G401 (cell line): ENCODE measurements at regions not wholly inside any gene's neighbourhood (a gene's known extent, or its start where the extent isn't known, plus 50 kb on each side); places are given as distances from the start of the nearest gene placed in this dataset.
"Not testable (repeated sequence)": the region's sequence is repeated elsewhere in the genome, so short reads cannot be mapped to it uniquely, and the experiment has no call there.

ENCODE experiments used
- DNase-seq: peaks from one replicate; pipeline ENCODE4 v3.0.0-alpha.2; 2015; ENCODE audit warnings: low spot score
- in situ Hi-C: cut with HindIII; loops from 2 replicates; pipeline ENCODE4 v1.10.0; 2016; ENCODE audit warnings: low sequenced_read_pairs, mixed read lengths

DNA sequence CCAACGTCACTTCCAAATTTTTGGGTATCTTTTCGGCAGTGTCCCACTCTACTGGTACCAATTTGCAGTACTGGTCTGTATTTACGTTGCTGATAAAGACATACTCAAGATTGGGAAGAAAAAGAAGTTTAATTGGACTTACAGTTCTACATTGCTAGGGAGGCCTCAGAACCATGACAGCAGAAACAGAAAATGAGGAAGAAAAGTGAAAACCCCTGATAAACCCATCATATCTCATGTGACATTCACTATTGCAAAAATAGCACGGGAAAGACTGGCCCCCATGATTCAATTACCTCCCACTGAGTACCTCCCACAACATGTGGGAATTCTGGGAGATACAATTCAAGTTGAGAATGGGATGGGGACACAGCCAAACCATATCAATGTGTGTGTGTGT, 364.0 kb upstream of the KCND2 start:
- in situ Hi-C loops, result no loop called here

DNA sequence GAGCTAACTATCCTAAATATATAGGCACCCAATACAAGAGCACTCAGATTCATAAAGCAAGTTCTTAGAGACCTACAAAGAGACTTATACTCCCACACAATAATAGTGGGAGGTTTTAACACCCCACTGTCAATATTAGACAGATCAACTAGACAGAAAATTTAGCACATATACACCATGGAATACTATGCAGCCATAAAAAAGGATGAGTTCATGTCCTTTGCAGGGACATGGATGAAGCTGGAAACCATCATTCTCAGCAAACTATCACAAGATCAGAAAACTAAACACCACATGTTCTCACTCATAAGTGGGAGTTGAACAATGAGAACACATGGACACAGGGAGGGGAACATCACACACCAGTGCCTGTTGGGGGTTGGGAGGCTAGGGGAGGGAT, 358.9 kb upstream of the KCND2 start:
- DNase-seq, in situ Hi-C loops: not testable (repeated sequence)

More for the DNA sequence above, 364.0 kb upstream of the KCND2 start:
- DNase-seq, result no peak

DNA sequence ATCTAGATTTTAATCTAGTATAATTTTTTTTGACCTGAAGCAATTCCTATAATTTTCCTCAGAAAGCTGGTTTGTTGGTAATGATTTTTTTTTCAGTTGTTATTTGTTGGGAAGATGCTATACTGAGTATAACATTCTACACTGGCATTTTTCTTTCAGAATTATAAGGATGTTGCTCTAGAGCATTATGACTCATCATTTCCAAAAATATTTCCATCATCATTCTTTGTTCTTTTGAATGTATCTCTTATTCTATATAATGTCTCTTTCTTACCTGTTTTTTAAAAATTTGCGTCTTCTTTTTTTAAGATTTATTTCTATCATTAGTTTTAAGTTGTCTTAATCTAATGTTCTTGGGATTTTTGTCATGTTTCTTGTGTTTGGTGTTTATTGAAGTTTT, 356.5 kb upstream of the KCND2 start:
- DNase-seq, result no peak

DNA sequence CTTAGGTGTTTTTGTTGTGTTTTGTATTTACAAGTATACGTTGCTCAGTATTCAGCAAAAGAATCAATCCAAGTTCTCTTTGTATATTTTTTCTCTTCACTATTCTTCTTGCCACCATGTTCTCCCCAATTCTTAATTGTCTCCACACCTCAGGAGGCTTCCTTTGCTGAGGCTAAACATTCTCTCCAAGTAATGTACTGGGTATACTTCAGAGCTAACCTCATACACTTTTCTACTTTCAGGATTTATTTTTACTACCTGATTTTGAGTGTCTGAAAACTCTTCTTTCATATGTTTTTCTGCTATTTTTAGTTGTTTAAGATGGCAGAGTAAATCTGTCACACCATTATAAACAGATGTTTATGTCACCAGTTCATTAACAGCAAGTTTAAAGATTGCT, 354.8 kb upstream of the KCND2 start:
- in situ Hi-C loops, result no loop called here

More for the DNA sequence above, 356.5 kb upstream of the KCND2 start:
- in situ Hi-C loops, result no loop called here

DNA sequence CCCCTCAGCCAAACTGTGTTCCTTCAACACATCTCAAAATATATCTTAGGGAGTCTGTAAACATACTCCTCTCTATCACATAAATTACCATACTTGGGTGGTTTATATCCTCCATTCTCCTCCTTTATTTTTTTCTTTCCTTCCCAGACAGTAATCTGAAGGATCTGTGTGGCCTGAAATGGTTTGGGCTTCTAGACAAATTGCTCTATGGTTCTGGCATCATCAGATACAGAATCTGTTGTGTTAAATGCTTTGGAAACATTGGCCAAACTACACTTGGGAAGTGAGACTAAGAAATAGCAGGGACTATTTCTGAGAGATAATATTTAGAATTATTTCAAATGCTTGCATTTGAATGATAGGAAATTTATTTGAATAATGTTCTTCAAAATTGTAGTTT, 353.0 kb upstream of the KCND2 start:
- DNase-seq, result peak; percentile 38
- in situ Hi-C loops, result no loop called here

More for the DNA sequence above, 354.8 kb upstream of the KCND2 start:
- DNase-seq, result no peak

DNA sequence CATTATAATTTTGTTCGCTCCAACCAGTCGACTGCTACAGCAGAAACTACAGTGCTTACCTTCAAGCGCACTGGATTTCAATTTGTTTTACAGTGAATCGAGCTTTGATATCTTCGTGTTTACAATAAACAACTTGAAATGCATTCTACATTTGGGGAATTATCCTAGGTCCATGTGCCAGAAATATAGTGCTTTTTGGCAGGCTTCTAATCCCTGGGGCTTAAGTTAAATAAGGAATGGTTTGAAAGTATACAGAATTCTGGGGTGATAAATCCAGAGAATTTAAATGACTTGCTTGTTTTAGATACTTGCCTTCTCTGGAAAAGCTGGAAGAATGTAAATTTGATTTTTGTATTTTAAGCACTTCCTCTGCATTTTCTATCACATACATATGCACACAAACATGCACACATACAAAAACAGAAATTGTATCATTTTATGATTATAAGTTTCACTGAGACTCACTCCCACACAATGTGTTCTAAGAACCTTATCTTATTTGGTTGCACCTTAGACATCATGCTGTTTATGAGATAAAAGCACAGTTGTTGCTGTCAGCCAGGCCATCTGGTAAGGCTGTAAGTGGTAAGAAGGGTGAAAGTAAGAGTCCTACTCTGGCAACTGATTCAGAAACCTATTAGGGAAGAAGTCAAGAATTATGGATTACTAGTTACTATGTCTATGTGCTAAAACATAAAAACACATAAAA, 347.2 kb upstream of the KCND2 start:
- DNase-seq, result peak; percentile 82
- in situ Hi-C loops, result no loop called here

DNA sequence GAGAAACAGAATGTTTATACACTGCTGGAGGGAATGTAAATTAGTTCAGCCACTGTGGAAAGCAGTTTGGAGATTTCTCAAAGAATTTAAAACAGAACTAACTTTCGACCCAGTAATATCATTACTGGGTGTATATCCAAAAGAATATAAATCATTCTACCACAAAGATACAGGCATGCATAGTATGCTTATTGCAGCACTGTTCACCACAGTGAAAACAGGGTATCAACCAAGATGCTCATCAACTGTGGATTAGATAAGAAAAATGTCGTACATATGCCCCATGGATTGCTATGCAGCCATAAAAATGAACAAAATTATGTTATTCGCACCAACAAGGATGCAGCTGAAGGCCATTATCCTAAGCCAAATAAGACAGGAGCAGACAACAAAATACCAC, 343.1 kb upstream of the KCND2 start:
- in situ Hi-C loops, result no loop called here
- DNase-seq, result no peak

DNA sequence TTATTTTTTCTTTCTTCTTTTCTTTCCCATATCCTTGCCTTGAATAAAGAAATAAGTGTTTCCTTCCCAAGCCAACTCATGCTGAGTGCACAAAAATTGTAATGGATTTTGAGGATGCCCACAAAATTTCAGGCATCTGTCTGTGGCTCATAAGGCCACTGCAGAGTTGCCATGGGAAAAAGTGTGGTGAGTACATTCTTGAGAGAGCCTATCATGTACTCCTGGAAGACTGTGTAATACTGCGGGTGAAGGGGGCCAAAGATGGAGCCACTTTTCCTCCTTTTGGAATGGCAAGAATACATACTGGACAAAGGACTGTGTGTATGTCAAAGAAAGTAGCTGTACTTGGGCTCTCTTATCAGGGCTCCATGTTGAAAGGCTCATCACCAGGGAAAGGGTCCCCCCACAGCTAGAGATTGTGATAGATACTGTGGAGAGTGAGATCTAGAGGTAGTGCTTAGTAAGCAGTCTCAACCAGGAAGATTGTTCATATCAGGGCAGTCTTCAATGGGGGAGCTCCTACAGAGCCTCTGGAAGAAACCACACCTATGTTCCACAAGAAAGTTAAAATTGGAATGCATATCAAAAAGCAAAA, 341.6 kb upstream of the KCND2 start:
- in situ Hi-C loops, result no loop called here
- DNase-seq, result no peak

DNA sequence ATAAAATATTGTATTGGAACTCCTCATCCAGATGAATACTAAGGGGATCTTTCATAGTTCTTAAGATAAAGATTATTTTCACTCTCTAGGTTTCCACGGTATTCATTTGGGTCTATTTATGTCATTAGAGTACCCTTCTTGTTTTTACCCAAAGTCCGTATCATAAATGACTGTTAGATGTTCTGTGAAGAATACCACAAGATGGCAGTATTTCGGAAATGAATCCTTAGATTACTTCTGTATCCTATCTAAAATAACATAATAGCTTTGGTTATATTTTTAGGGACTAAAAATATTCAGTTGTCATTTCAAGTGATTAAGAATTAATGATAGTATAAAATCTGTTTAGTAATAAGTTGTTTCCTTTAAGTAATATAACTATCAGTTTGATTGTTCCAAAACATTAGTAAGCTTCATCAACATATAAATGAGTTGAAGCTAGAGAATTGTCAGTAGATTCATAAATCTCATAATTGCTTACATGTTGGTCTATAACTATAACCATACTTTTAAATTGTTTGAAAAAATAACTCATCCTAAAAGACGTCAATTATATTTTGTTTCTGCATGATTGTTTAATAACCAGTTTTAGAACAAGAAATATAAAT, 337.5 kb upstream of the KCND2 start:
- DNase-seq, result peak; percentile 76
- in situ Hi-C loops, result no loop called here

DNA sequence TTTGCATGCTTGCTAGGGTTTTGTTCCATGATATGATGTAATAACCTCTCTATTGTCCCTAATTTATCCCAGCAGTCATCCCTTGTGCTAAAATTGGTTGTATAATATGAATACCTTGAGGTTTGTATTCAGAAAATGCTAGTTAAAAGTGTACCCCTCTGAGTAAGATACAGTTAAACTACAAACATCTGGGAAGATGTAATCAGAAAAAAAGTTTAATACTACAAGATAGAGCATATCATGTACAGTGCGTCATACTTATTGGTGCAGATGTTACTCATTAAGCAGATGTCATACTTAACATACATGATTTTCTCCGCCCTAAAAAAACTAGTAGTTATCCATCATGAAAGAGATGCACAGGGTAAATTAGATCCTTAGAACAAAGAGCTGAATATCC, 336.1 kb upstream of the KCND2 start:
- in situ Hi-C loops, result no loop called here
- DNase-seq, result no peak

DNA sequence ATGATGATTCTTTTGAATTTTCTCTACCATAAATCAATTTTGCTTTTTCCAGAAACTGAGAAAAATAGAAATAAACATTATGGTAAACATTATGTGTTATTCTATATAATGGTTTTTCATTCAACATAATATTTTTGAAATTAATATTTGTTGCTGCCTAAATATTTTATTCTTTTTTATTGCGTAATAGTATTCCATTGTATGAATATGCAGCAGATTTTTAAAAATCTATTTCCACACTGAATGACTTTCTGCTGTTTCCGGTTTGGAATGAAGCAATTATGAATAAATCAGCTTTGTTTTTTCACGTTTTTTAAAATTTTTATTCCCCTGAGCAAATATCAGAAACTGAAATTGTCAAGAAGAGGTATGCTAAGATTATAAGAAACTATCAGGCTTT, 335.2 kb upstream of the KCND2 start:
- in situ Hi-C loops, result no loop called here
- no peak for DNase-seq

DNA sequence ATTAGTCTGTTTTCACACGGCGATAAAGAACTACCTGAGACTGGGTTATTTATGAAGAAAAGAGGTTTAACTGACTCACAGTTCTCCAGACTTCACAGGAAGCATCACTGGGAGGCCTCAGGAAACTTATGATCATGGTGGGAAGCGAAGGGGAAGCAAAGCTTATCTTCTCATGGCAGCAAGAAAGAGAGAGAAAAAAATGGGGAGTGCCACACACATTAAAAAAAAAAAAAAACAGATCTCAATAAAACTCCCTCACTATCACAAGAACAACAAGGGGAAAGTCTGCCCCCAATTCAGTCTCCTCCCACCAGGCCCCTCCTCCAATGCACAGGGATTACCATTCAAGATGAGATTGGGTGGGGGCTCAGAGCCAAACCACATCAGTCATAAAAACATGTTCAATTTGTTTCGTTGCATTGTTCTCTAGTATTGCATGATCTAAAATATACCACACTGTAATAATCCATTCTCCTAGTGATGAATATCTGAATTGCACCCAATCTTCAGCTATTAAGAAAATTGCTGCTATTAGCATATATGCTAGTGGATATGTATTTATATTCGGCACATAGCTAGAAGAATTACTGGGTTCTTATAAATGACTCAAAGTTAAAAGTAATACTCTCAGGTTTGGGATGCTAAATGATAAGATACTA, 328.9 kb upstream of the KCND2 start:
- no peak for DNase-seq
- in situ Hi-C loops, result no loop called here

DNA sequence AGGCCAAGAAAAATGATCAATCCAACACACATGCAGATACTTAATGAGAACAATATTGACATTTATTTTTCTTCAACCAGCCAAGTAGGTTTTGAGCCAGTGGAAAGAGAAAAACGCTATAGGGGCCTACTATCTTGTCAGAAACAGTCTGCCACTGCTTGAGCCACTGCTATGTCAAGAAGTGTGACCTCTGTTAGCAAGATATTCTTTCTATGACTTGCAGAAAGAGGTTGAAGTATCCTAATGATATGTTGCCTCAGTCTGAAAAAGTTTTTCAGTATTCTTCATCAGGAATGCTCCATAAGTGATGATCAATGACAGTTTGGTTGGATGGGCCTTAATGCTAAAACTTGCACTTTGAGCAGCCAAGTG, 328.4 kb upstream of the KCND2 start:
- in situ Hi-C loops, result no loop called here
- no peak for DNase-seq

DNA sequence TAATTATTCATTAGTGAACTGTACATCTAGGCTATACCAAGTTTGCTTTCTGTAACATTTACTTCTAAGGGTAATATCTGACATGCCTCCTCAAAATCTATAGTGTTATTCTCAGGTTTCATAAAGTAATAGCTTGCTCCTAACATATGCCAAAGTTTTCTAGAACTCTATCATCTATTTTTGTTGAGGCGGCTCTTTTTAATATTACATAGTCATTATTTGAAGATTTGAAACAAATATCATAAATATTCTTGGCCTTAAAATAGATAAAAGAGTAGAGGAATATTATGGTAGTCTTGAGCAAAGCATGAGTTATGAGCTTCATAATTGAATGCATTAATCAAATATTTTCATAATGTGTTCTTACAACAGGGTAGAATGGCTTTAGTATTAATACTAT, 327.2 kb upstream of the KCND2 start:
- DNase-seq, result no peak
- in situ Hi-C loops, result no loop called here

DNA sequence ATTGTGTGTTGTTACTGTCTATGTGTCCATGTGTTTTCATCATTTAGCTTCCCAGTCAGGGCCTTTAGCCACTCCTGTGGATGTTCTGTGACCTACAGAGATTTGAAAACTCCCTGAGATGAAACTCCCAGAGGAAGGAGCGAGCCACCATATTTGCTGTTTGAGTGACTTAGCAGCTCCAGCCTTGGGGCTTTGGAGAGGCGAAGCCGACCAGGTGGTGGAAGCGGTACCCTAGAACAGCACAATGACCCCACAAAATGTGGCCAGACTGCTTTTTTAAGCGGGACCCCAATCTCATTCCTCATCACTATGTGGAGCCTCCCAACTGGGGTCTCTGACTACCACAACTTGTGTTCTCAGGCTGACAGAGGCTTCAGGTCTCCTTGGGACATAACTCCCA, 323.9 kb upstream of the KCND2 start:
- in situ Hi-C loops, result no loop called here
- no peak for DNase-seq

DNA sequence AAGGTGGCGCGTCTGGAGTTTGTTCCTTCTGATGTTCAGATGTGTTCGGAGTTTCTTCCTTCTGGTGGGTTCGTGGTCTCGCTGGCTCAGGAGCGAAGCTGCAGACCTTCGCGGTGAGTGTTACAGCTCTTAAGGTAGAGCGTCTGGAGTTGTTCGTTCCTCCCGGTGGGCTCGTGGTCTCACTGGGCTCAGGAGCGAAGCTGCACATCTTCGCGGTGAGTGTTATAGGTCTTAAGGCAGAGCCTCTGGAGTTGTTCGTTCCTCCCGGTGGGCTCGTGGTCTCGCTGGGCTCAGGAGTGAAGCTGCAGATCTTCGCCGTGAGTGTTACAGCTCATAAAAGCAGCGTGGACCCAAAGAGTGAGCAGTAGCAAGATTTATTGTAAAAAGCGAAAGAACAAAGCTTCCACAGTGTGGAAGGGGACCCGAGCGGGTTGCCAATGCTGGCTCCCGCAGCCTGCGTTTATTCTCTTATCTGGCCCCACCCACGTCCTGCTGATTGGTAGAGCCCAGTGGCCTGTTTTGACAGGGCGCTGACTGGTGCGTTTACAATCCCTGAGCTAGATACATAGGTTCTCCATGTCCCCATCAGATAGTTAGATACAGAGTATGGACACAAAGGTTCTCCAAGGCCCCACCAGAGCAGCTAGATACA, 322.5 kb upstream of the KCND2 start:
- DNase-seq, in situ Hi-C loops: not testable (repeated sequence)

DNA sequence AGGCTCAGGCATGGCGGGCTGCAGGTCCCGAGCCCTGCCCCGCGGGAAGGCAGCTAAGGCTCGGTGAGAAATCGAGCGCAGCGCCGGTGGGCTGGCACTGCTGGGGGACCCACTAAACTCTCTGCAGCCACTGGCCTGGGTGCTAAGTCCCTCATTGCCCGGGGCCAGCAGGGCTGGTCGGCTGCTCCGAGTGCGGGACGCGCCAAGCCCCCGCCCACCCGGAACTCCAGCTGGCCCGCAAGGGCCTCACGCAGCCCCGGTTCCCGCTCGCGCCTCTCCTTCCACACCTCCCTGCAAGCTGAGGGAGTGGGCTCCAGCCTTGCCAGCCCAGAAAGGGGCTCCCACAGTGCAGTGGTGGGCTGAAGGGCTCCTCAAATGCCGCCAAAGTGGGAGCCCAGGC, 321.4 kb upstream of the KCND2 start:
- DNase-seq, in situ Hi-C loops: not testable (repeated sequence)

DNA sequence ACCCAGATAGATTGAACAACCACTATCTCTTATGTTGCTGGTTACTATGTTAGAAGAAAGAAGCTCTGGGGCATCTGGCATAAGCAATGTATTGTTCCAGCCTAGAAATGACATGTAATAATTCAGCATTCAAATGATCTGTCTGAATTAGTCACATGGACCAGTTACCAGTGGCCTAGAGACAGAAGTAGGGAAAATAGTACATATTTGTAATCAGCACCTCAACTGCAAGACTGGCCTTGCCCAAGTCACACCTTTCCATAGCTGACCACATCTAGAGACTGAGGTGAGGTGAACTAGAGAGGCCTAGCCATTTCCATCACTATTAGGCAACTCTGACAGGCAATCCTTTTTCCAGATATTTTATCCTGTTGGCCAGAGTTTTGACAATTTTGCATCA, 315.6 kb upstream of the KCND2 start:
- in situ Hi-C loops, result no loop called here
- no peak for DNase-seq

DNA sequence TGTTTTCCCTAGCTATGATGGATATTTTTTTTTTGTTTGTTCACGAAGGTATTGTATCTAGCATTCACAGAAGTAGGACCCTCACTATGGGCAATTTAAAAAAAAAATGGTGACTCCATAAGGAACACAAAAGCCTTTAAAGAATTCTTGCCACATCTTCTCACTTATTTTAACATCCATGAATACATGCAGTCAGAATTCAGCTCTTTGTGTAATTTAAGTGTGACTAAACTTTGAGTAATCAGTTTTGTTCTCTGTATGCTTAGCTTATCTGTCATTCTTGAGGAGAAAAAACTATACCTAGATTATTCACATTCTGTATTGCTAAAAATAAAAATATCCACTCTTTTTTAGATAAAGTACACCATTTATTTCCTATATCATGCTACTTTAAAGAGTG, 313.2 kb upstream of the KCND2 start:
- no peak for DNase-seq
- in situ Hi-C loops, result no loop called here

DNA sequence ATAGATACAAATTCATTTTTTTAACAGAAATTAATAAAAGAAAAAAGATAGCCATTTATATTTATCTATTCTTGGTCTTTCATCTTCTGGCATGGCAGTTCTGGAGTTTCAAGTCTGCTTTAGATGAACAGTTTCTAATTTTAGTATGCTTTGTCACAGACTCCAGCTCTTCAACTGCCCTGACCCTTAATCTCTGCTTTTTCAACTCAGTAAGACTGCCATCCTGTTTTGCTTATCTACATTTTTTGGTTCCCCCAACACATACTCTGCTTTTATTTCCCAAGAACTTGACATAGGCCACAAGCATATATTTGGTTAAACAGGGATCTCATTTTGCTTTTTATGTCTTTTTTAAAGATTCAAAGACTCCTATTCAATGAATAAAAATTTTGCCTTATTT, 309.3 kb upstream of the KCND2 start:
- no peak for DNase-seq
- in situ Hi-C loops, result no loop called here
